ENCODE measurements at regions not wholly inside any gene's neighbourhood (a gene's known extent, or its start where the extent isn't known, plus 50 kb on each side); places are given as distances from the start of the nearest gene placed in this dataset.
"Not testable (repeated sequence)": the region's sequence is repeated elsewhere in the genome, so short reads cannot be mapped to it uniquely, and the experiment has no call there.

DNA sequence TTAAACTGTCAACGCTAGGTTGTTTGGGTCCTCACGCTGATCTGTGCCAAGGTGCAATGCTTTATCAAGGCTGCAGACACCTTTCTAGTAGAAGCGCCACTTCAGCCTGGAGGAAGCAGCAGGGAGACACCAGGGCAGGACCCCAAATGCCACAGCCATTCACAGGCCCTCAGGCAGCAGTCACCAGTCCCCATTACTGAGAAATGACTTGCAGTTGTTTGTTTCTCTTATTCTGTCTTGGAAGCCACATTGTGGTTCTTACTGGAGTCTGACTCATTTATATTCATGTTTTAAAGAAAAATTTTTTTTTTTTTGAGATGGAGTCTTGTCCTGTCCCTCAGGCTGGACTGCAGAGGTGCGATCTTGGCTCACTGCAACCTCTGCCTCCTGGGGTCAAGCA is 328.9 kb upstream of the ANKRD20A1 start:
- TF ChIP-seq, protein P1, sequence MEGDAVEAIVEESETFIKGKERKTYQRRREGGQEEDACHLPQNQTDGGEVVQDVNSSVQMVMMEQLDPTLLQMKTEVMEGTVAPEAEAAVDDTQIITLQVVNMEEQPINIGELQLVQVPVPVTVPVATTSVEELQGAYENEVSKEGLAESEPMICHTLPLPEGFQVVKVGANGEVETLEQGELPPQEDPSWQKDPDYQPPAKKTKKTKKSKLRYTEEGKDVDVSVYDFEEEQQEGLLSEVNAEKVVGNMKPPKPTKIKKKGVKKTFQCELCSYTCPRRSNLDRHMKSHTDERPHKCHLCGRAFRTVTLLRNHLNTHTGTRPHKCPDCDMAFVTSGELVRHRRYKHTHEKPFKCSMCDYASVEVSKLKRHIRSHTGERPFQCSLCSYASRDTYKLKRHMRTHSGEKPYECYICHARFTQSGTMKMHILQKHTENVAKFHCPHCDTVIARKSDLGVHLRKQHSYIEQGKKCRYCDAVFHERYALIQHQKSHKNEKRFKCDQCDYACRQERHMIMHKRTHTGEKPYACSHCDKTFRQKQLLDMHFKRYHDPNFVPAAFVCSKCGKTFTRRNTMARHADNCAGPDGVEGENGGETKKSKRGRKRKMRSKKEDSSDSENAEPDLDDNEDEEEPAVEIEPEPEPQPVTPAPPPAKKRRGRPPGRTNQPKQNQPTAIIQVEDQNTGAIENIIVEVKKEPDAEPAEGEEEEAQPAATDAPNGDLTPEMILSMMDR (IDR thresholded peaks at IDR 0.05), result not testable (repeated sequence)
- not testable (repeated sequence) for TF ChIP-seq POLR2A (IDR thresholded peaks at IDR 0.05)
